IMR-90 (cell line): ENCODE measurements at regions not wholly inside any gene's neighbourhood (a gene's known extent, or its start where the extent isn't known, plus 50 kb on each side); places are given as distances from the start of the nearest gene placed in this dataset.

Experiments used
- ATAC-seq: fragments of 200-7000 bp; cut with Tn5 transposase; 2 replicates; pipeline ENCODE4 v1.9.1; 2020; ENCODE audit warnings: low read depth, mild to moderate bottlenecking, moderate library complexity
- BruUV-seq: library from RNA; stranded (reverse); fragments of 400-500 nt; replicated peaks from 2 replicates; lab custom pipeline; 2021; lab: Mats Ljungman, UMichigan
- CTCF ChIA-PET: fragments of 300-600 bp; formaldehyde crosslinking; extraction: SDS; loops from one replicate; lab custom pipeline; 2021; ENCODE audit warnings: antibody characterized with exemption; lab: Yijun Ruan, JAX
- POLR2A ChIA-PET: fragments of 300-600 bp; sonication (Branson Sonifier 250); formaldehyde crosslinking; loops from one replicate; lab custom pipeline; 2022; ENCODE audit warnings: antibody characterized with exemption; ENCODE audit not compliant: unreplicated experiment; lab: Charles Lee
- DNase-seq: peaks from one replicate; pipeline ENCODE4 v3.0.0; 2013
- H2AFZ ChIP-seq: replicated peaks from 2 replicates; pipeline ENCODE3; 2013; ENCODE audit warnings: low read length, mild to moderate bottlenecking; ENCODE audit not compliant: poor library complexity
- H2AK5ac ChIP-seq: 2 replicates; pipeline ENCODE4 v1.6.1; 2013; ENCODE audit warnings: low read depth, low read length, inconsistent platforms
- H2AK9ac ChIP-seq: replicated peaks from 2 replicates; pipeline ENCODE3; 2013; ENCODE audit warnings: mild to moderate bottlenecking, low read depth, low read length, moderate library complexity; ENCODE audit not compliant: poor library complexity
- H2BK120ac ChIP-seq: 2 replicates; pipeline ENCODE4 v1.6.1; 2013; ENCODE audit warnings: low read depth, low read length, inconsistent platforms
- H2BK15ac ChIP-seq: 3 replicates; pipeline ENCODE4 v1.6.1; 2013; ENCODE audit warnings: low read depth, low read length, inconsistent platforms
- H2BK20ac ChIP-seq: 2 replicates; pipeline ENCODE4 v1.6.1; 2013; ENCODE audit warnings: low read depth, mild to moderate bottlenecking, inconsistent platforms, low read length, moderate library complexity
- H2BK5ac ChIP-seq: 2 replicates; pipeline ENCODE4 v1.6.1; 2013; ENCODE audit warnings: mild to moderate bottlenecking, low read depth, low read length, inconsistent platforms; ENCODE audit not compliant: poor library complexity, severe bottlenecking
- H3K14ac ChIP-seq: replicated peaks from 2 replicates; pipeline ENCODE4 v1.6.1; 2013; ENCODE audit warnings: low read depth, low read length, inconsistent platforms
- H3K18ac ChIP-seq: 2 replicates; pipeline ENCODE4 v1.6.1; 2013; ENCODE audit warnings: low read depth, low read length, control low read depth
- H3K23ac ChIP-seq: 2 replicates; pipeline ENCODE4 v1.6.1; 2013; ENCODE audit warnings: low read depth, low read length, inconsistent platforms
- H3K27ac ChIP-seq: 2 replicates; pipeline ENCODE4 v1.5.1; 2013; ENCODE audit warnings: mild to moderate bottlenecking, control low read depth, low read length; ENCODE audit not compliant: insufficient read depth
- H3K27me3 ChIP-seq: 2 replicates; pipeline ENCODE4 v1.6.1; 2013; ENCODE audit warnings: low read length; ENCODE audit not compliant: control insufficient read depth, insufficient read depth
- H3K36me3 ChIP-seq: 2 replicates; pipeline ENCODE4 v1.6.1; 2013; ENCODE audit warnings: low read length, mixed read lengths; ENCODE audit not compliant: control insufficient read depth, insufficient read depth
- H3K4ac ChIP-seq: 2 replicates; pipeline ENCODE4 v1.6.1; 2013; ENCODE audit warnings: low read depth, low read length, inconsistent platforms
- H3K4me1 ChIP-seq: 2 replicates; pipeline ENCODE4 v1.6.1; 2013; ENCODE audit warnings: low read length, mixed read lengths; ENCODE audit not compliant: control insufficient read depth, insufficient read depth
- H3K4me2 ChIP-seq: 2 replicates; pipeline ENCODE4 v1.6.1; 2013; ENCODE audit warnings: low read depth, mild to moderate bottlenecking, control low read depth, low read length, moderate library complexity
- H3K4me3 ChIP-seq: 2 replicates; pipeline ENCODE4 v1.5.1; 2013; ENCODE audit warnings: low read depth, mild to moderate bottlenecking, control low read depth, low read length, moderate library complexity; ENCODE audit not compliant: insufficient read depth
- H3K56ac ChIP-seq: 2 replicates; pipeline ENCODE4 v1.6.1; 2013; ENCODE audit warnings: low read length, inconsistent platforms; ENCODE audit not compliant: insufficient read depth; ENCODE audit errors: extremely low read depth
- H3K79me1 ChIP-seq, 2 experiments: 2 replicates each; pipeline ENCODE4 v1.6.1; 2013; ENCODE audit warnings: low read length in 2 of 2, inconsistent platforms in 1 of 2, low read depth in 1 of 2
- H3K9ac ChIP-seq: 2 replicates; pipeline ENCODE4 v1.6.1; 2013; ENCODE audit warnings: low read depth, low read length, control low read depth
- H3K9me1 ChIP-seq: 2 replicates; pipeline ENCODE4 v1.6.1; 2013; ENCODE audit warnings: low read length, inconsistent platforms; ENCODE audit not compliant: insufficient read depth
- H3K9me3 ChIP-seq: 2 replicates; pipeline ENCODE4 v1.6.1; 2013; ENCODE audit warnings: low read length; ENCODE audit not compliant: control insufficient read depth, insufficient read depth
- H4K20me1 ChIP-seq: 2 replicates; pipeline ENCODE4 v1.6.1; 2013; ENCODE audit warnings: low read length, inconsistent platforms; ENCODE audit not compliant: insufficient read depth
- H4K5ac ChIP-seq: 2 replicates; pipeline ENCODE4 v1.6.1; 2013; ENCODE audit warnings: mild to moderate bottlenecking, low read depth, low read length, control low read depth
- H4K8ac ChIP-seq, 2 experiments: 2 replicates each; pipeline ENCODE4 v1.6.1; 2013; ENCODE audit warnings: low read depth in 2 of 2, low read length in 2 of 2, control low read depth in 1 of 2, inconsistent platforms in 1 of 2
- H4K91ac ChIP-seq: 2 replicates; pipeline ENCODE4 v1.6.1; 2013; ENCODE audit warnings: low read depth, low read length, inconsistent platforms; ENCODE audit not compliant: insufficient read depth
- FOS ChIP-seq: fragments of 150-350 bp; IDR thresholded peaks from 2 replicates; pipeline ENCODE4 v1.6.1; 2016; ENCODE audit warnings: low read depth, low read length
- MAFK ChIP-seq: IDR thresholded peaks from 2 replicates; pipeline ENCODE4 v1.6.1; 2012; ENCODE audit warnings: low read depth, low read length, improper control_type of control experiment
- MXI1 ChIP-seq: IDR thresholded peaks from 2 replicates; pipeline ENCODE4 v1.6.1; 2012; ENCODE audit warnings: low read depth, mild to moderate bottlenecking, low read length, moderate library complexity, borderline replicate concordance
- NFE2L2 ChIP-seq: fragments of 150-350 bp; IDR thresholded peaks from 2 replicates; pipeline ENCODE4 v1.6.1; 2016; ENCODE audit warnings: low read depth, mild to moderate bottlenecking, low read length
- RCOR1 ChIP-seq: IDR thresholded peaks from 2 replicates; pipeline ENCODE4 v1.6.1; 2012; ENCODE audit warnings: mild to moderate bottlenecking, low read length, improper control_type of control experiment; ENCODE audit not compliant: insufficient replicate concordance
- WGBS, 2 experiments: methylation state at CpG; one replicate each; pipeline versions ENCODE4 v1.1.5 to v1.1.7; 2013; ENCODE audit warnings: missing lambda C conversion rate in 2 of 2; ENCODE audit not compliant: insufficient read length in 1 of 2; ENCODE audit errors: extremely low coverage in 2 of 2; 5-methylcytosine and 5-hydroxymethylcytosine counted together
- dilution Hi-C: fragments of 300-500 bp; cut with HindIII; formaldehyde crosslinking; loops from one replicate; pipeline ENCODE4 v1.14.3; 2018; ENCODE audit warnings: low sequenced_read_pairs; ENCODE audit not compliant: unreplicated experiment
- in situ Hi-C: fragments of 300-500 bp; cut with MboI; formaldehyde crosslinking; loops from 3 replicates; pipeline ENCODE4 v1.14.3; 2019; ENCODE audit warnings: low sequenced_read_pairs, inconsistent platforms, mixed read lengths
- intact Hi-C: fragments of 100-400 bp; cut with micrococcal nuclease; formaldehyde crosslinking; loops from 2 replicates; pipeline ENCODE4 v1.10.0; 2022

GRCh38 chr6:169890049-169890448, 138.6 kb downstream of the ERMARD start:
- H3K4me2 ChIP-seq, result no peak overlapping the region
- H3K27me3 ChIP-seq, result no peaks in the 10 kb centered on the region
- no peak for DNase-seq

More at GRCh38 chr6:169890049-169890448, 138.6 kb downstream of the ERMARD start:
- Histone ChIP-seq H2BK15ac (no peak overlapping the region), H3K9ac (no peak overlapping the region), H3K9me1 (no peaks in the 10 kb centered on the region), H4K8ac (no peak overlapping the region), H3K4me1 (no peaks in the 10 kb centered on the region), H3K36me3 (no peaks in the 10 kb centered on the region), H3K4ac (no peak overlapping the region), H2AFZ (no peak overlapping the region), H3K23ac (no peak overlapping the region), H2BK5ac (no peak overlapping the region), H2AK9ac (no peak overlapping the region), H4K91ac (no peak overlapping the region), H2BK20ac (no peak overlapping the region), H3K56ac (no peak overlapping the region), H3K79me1 (no peaks in the 10 kb centered on the region), H4K20me1 (no peaks in the 10 kb centered on the region), H3K18ac (no peak overlapping the region), H2BK120ac (no peak overlapping the region), H3K14ac (no peak overlapping the region), H2AK5ac (no peak overlapping the region), H3K4me3 (no peak overlapping the region), H3K9me3 (peaks cover 46% of the 10 kb centered on the region), H3K27ac (no peak overlapping the region), H4K5ac (no peak overlapping the region)
- in situ Hi-C loops (no loop called here), dilution Hi-C loops (no loop called here), intact Hi-C loops (no loop called here)
- 0% methylated on average over 1 of the region's 12 CpGs; no CpG with 5 or more reads in 1 of the 2 experiments for WGBS, 2 experiments
- ChIA-PET POLR2A (no interaction called here), CTCF (no interaction called here)
- no peak for TF ChIP-seq MXI1
- no peak for TF ChIP-seq RCOR1
- TF ChIP-seq FOS, result no peak
- TF ChIP-seq MAFK, result no peak
- no peak for TF ChIP-seq NFE2L2
- no peak for ATAC-seq
- BruUV-seq, result no TSS peak
